Dedifferentiated amniotic fluid mesenchymal stem cell (primary cell): ENCODE measurements at regions not wholly inside any gene's neighbourhood (a gene's known extent, or its start where the extent isn't known, plus 50 kb on each side); places are given as distances from the start of the nearest gene placed in this dataset.
"Not testable (repeated sequence)": the region's sequence is repeated elsewhere in the genome, so short reads cannot be mapped to it uniquely, and the experiment has no call there.

Experiments used
- DNase-seq: peaks from one replicate; pipeline ENCODE4 v3.0.0-alpha.2; 2016; ENCODE audit errors: extremely low spot score

- DNase-seq = peak; percentile 2
These were observed 530.8 kb downstream of the GOLGA6L6 start for GRCh38 chr15:20010759-20011158.

GRCh38 chr15:20009619-20010018, 532.0 kb downstream of the GOLGA6L6 start:
- DNase-seq = not testable (repeated sequence)

- DNase-seq = not testable (repeated sequence)
These were observed 534.3 kb downstream of the GOLGA6L6 start for GRCh38 chr15:20007338-20007737.

GRCh38 chr15:20003471-20003870, 538.1 kb downstream of the GOLGA6L6 start:
- DNase-seq = not testable (repeated sequence)

- DNase-seq = not testable (repeated sequence)
These were observed 539.0 kb downstream of the GOLGA6L6 start for GRCh38 chr15:20002560-20002959.

GRCh38 chr15:19996574-19997194, 544.9 kb downstream of the GOLGA6L6 start:
- DNase-seq = not testable (repeated sequence)

GRCh38 chr15:19995296-19995695, 546.3 kb downstream of the GOLGA6L6 start:
- DNase-seq = not testable (repeated sequence)

GRCh38 chr15:19992428-19992827, 549.2 kb downstream of the GOLGA6L6 start:
- DNase-seq = no peak

GRCh38 chr15:19988094-19988660, 553.4 kb downstream of the GOLGA6L6 start:
- no peak for DNase-seq

GRCh38 chr15:19987389-19988048, 554.1 kb downstream of the GOLGA6L6 start:
- DNase-seq = no peak

- DNase-seq = no peak
These were observed 557.5 kb downstream of the GOLGA6L6 start for GRCh38 chr15:19984101-19984500.

- no peak for DNase-seq
These were observed 566.6 kb downstream of the GOLGA6L6 start for GRCh38 chr15:19974998-19975397.

GRCh38 chr15:19973718-19974117, 567.9 kb downstream of the GOLGA6L6 start:
- no peak for DNase-seq

GRCh38 chr15:19972582-19972981, 569.0 kb downstream of the GOLGA6L6 start:
- DNase-seq = not testable (repeated sequence)

GRCh38 chr15:19965574-19965973, 576.0 kb downstream of the GOLGA6L6 start:
- not testable (repeated sequence) for DNase-seq

- not testable (repeated sequence) for DNase-seq
These were observed 577.1 kb downstream of the GOLGA6L6 start for GRCh38 chr15:19964480-19964879.

GRCh38 chr15:19956124-19956796, 585.3 kb downstream of the GOLGA6L6 start:
- DNase-seq = no peak

- DNase-seq = no peak
These were observed 597.2 kb downstream of the GOLGA6L6 start for GRCh38 chr15:19944261-19944888.

GRCh38 chr15:19943515-19943914, 598.1 kb downstream of the GOLGA6L6 start:
- DNase-seq = no peak

GRCh38 chr15:19903281-19903680, 638.3 kb downstream of the GOLGA6L6 start:
- not testable (repeated sequence) for DNase-seq

- DNase-seq = not testable (repeated sequence)
These were observed 639.2 kb downstream of the GOLGA6L6 start for GRCh38 chr15:19902388-19902787.

GRCh38 chr15:19901414-19901813, 640.2 kb downstream of the GOLGA6L6 start:
- not testable (repeated sequence) for DNase-seq
